Suprapubic skin (tissue), 4 donors: ENCODE measurements at regions not wholly inside any gene's neighbourhood (a gene's known extent, or its start where the extent isn't known, plus 50 kb on each side); places are given as distances from the start of the nearest gene placed in this dataset.

Source experiments
- CTCF ChIP-seq, 2 donors: fragments of 200-600 bp in 1 of 2; fragments of 450-650 bp in 1 of 2; sonication (generic) in 1 of 2; IDR thresholded peaks; one replicate each; pipeline ENCODE4 v1.5.1; 2016 to 2019; ENCODE audit warnings: antibody characterized with exemption in 2 of 2, mild to moderate bottlenecking in 1 of 2, moderate library complexity in 1 of 2
- EP300 ChIP-seq: sonication (generic); formaldehyde crosslinking; IDR thresholded peaks from one replicate; pipeline ENCODE4 v1.6.1; 2017; ENCODE audit warnings: antibody characterized with exemption
- POLR2A ChIP-seq, 2 donors: fragments of 450-650 bp; IDR thresholded peaks; one replicate each; pipeline ENCODE4 v1.6.1; 2017; ENCODE audit warnings: antibody characterized with exemption in 2 of 2, mild to moderate bottlenecking in 2 of 2, moderate library complexity in 2 of 2
- POLR2AphosphoS5 ChIP-seq, 3 donors: sonication (generic); formaldehyde crosslinking; IDR thresholded peaks; one replicate each; pipeline ENCODE4 v1.6.1; 2017; ENCODE audit warnings: antibody characterized with exemption in 3 of 3

DNA sequence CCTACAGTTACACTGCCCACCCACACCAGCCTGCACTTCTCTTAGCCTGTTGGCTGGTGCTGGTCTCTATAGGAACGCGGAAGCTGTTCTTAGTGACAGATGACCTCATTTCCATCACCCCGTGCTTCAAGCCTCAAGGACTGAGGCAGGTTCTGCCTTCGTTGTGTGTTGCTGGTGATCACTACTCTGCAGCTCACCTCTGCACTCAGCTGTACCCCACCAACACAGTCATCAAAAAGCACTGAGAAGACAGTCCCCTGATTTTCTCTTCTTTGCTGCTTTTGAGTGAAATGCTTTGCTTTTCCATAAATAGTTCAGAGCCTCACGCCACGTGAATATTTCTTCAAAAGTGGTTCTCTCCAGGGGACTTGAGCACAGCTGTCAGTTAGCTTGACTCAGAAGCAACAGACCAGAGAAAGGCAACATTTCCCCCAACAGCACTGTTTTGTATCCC, 225.7 kb upstream of the CCDC150 start:
- TF ChIP-seq CTCF (IDR thresholded peaks at IDR 0.05) (no peak), POLR2A (IDR thresholded peaks at IDR 0.05) (no peak), POLR2AphosphoS5 (IDR thresholded peaks at IDR 0.05) (no peak), EP300 (no peak)
